KMS-11 (cell line): ENCODE measurements at regions not wholly inside any gene's neighbourhood (a gene's known extent, or its start where the extent isn't known, plus 50 kb on each side); places are given as distances from the start of the nearest gene placed in this dataset.

Experiments used
- H2AFZ ChIP-seq: fragments of 200-600 bp; sonication (generic); 2 replicates; pipeline ENCODE4 v1.6.1; 2016; ENCODE audit warnings: antibody characterized with exemption, mixed run types, low read depth
- H3K27ac ChIP-seq: fragments of 200-600 bp; sonication (generic); 2 replicates; pipeline ENCODE4 v1.6.1; 2016; ENCODE audit warnings: mild to moderate bottlenecking, mixed run types
- H3K27me3 ChIP-seq: fragments of 200-600 bp; sonication (generic); 2 replicates; pipeline ENCODE4 v1.6.1; 2017; ENCODE audit warnings: mild to moderate bottlenecking, low read depth, mixed run types, moderate library complexity; ENCODE audit not compliant: insufficient read depth
- H3K36me3 ChIP-seq: fragments of 200-600 bp; sonication (generic); 2 replicates; pipeline ENCODE4 v1.6.1; 2017; ENCODE audit warnings: mild to moderate bottlenecking, mixed run types; ENCODE audit not compliant: insufficient read depth
- H3K4me1 ChIP-seq: fragments of 200-600 bp; sonication (generic); 2 replicates; pipeline ENCODE4 v1.6.1; 2016; ENCODE audit warnings: mild to moderate bottlenecking, low read depth, mixed run types; ENCODE audit not compliant: poor library complexity, severe bottlenecking
- H3K4me2 ChIP-seq: fragments of 200-600 bp; sonication (generic); 2 replicates; pipeline ENCODE4 v1.7.0; 2016; ENCODE audit warnings: mild to moderate bottlenecking, mixed run types
- H3K4me3 ChIP-seq: fragments of 200-600 bp; sonication (generic); IDR thresholded peaks from 2 replicates; pipeline ENCODE4 v1.6.1; 2017; ENCODE audit warnings: low read depth, low read length, mixed read lengths; ENCODE audit not compliant: insufficient read depth
- H3K79me2 ChIP-seq: fragments of 200-600 bp; sonication (generic); 2 replicates; pipeline ENCODE4 v1.6.1; 2016; ENCODE audit warnings: low read depth, mixed run types; ENCODE audit not compliant: insufficient read depth
- H3K9ac ChIP-seq: fragments of 200-600 bp; sonication (generic); 2 replicates; pipeline ENCODE4 v1.6.1; 2016; ENCODE audit warnings: mild to moderate bottlenecking, mixed run types
- H4K20me1 ChIP-seq: fragments of 200-600 bp; sonication (generic); 2 replicates; pipeline ENCODE4 v1.6.1; 2016; ENCODE audit warnings: mild to moderate bottlenecking, mixed run types; ENCODE audit not compliant: insufficient read depth
- CTCF ChIP-seq: fragments of 200-600 bp; sonication (generic); conservative IDR thresholded peaks from 2 replicates; pipeline ENCODE4 v1.6.1; 2017; ENCODE audit warnings: low read depth, mild to moderate bottlenecking, antibody characterized with exemption, low read length, moderate library complexity, mixed read lengths

GRCh38 chr22:49157529-49158339 lies 669.9 kb downstream of the BRD1 start:
- no peaks in the 10 kb centered on the region for H4K20me1 ChIP-seq
- no peak overlapping the region for H3K9ac ChIP-seq
- H3K79me2 ChIP-seq, result no peaks in the 10 kb centered on the region
- H3K4me2 ChIP-seq, result no peak overlapping the region
- no peaks in the 10 kb centered on the region for H3K36me3 ChIP-seq
- no peak overlapping the region for H2AFZ ChIP-seq
- no peak overlapping the region for H3K4me3 ChIP-seq
- H3K27me3 ChIP-seq, result no peaks in the 10 kb centered on the region
- TF ChIP-seq CTCF, result no peak
- no peak overlapping the region for H3K27ac ChIP-seq
- no peaks in the 10 kb centered on the region for H3K4me1 ChIP-seq

GRCh38 chr22:49156662-49157285 lies 670.9 kb downstream of the BRD1 start:
- no peak overlapping the region for H2AFZ ChIP-seq
- TF ChIP-seq CTCF, result no peak

DNA sequence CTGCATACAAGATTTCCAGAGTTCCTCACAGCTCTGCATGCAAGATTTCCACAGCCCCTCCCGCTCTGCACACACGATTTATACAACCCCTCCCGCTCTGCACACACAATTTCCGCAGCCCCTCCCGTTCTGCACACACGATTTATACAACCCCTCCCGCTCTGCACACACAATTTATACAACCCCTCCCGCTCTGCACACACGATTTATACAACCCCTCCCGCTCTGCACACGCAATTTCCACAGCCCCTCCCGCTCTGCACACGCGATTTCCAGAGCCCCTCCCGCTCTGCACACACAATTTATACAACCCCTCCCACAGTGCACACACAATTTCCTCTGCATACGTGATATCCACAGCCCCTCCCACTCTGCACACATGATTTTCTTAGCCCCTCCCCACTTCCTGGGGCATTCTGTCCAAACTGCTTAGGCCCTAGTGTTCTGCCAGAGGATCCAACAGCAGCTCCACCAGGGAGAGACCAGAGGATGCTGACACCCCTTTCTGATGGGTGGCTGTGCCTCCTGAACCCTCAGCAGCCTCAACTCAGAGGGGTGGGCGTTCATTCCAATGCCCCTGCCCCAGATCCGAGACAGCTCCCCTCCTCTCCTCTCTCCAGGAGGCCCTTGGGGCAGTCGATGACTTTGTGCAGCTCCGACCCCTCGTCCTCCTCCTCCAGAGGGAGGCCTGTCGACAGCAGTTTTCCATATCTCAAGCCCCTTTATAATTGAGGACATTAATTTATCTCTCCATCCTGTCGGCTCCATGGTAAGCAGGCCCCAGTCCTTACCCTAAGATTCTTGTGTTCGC lies 671.7 kb downstream of the BRD1 start:
- Histone ChIP-seq H3K79me2 (no peaks in the 10 kb centered on the region), H3K9ac (no peak overlapping the region), H3K4me1 (no peaks in the 10 kb centered on the region), H2AFZ (no peak overlapping the region), H3K4me2 (no peak overlapping the region), H4K20me1 (no peaks in the 10 kb centered on the region), H3K27ac (no peak overlapping the region), H3K36me3 (no peaks in the 10 kb centered on the region), H3K27me3 (no peaks in the 10 kb centered on the region), H3K4me3 (no peak overlapping the region)
- no peak for TF ChIP-seq CTCF

More at GRCh38 chr22:49156662-49157285, 670.9 kb downstream of the BRD1 start:
- Histone ChIP-seq H3K27me3 (no peaks in the 10 kb centered on the region), H3K4me1 (no peaks in the 10 kb centered on the region), H4K20me1 (no peaks in the 10 kb centered on the region), H3K4me2 (no peak overlapping the region), H3K36me3 (no peaks in the 10 kb centered on the region), H3K79me2 (no peaks in the 10 kb centered on the region), H3K27ac (no peak overlapping the region), H3K9ac (no peak overlapping the region), H3K4me3 (no peak overlapping the region)

DNA sequence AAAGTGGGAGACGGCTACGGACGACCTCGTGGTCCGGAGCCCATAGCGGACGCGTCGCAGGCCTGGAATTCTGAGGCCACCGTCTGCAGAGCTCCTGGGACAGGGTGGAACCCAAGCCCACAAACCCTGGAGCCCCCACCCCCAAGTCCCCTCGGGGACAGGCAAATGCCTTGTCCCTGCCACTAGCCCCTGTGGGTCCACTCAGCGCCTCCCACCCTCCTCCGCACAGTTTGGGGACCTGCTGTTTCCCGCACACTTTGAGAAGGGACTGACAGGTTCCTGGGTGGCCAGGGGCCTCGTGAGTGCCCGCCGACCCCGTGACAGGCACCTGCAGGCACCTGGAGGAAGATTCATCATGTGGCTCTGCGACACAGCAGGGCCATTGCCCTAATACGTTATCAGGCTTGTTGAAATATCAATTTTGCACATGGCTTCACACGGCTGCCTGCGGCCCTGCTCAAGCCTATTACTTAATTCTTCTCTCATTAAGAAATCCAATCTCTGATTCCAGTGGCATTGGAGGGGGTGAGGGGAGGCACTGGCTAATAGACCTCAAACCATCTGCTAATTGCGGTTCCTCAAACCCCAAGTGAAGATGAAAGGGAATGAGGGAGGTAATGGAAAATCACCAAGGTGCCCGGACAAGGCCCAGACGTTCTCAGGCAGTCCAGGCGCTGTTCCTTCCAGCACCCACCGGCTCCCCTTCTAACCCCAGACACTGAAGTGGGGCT lies 672.5 kb downstream of the BRD1 start:
- H3K4me3 ChIP-seq, result no peak overlapping the region

More for the DNA sequence above, 672.5 kb downstream of the BRD1 start:
- H4K20me1 ChIP-seq, result no peaks in the 10 kb centered on the region
- H3K27ac ChIP-seq, result no peak overlapping the region
- no peak overlapping the region for H3K4me2 ChIP-seq
- TF ChIP-seq CTCF, result no peak
- H3K36me3 ChIP-seq, result no peaks in the 10 kb centered on the region
- no peaks in the 10 kb centered on the region for H3K27me3 ChIP-seq
- no peaks in the 10 kb centered on the region for H3K4me1 ChIP-seq
- no peak overlapping the region for H2AFZ ChIP-seq
- H3K79me2 ChIP-seq, result no peaks in the 10 kb centered on the region
- no peak overlapping the region for H3K9ac ChIP-seq
